ENCODE measurements at regions not wholly inside any gene's neighbourhood (a gene's known extent, or its start where the extent isn't known, plus 50 kb on each side); places are given as distances from the start of the nearest gene placed in this dataset.

DNA sequence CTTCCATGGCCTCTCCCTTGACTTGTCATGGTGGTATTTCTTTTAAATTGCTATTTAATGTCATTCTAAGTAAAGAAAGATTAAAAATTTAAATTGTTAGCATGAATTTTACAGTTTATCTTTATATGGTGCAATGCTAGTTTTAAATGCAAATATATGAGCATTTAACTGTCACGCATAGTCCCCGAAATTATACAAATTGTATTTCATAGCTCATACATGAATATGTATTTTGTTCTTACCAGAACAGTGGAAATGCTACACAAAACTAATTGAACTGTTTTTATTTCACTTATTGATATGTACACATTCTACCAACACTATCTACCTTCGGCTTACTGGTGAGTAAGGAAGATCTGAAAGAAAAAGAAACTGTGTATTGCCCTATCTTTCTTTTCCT is 125.8 kb downstream of the CARTPT start:
- no peak for FAIRE-seq
- dilution Hi-C loops (cut with MboI; ENCODE audit: extremely low pct_ligation_motif_present, low sequenced_read_pairs): no loop called here

DNA sequence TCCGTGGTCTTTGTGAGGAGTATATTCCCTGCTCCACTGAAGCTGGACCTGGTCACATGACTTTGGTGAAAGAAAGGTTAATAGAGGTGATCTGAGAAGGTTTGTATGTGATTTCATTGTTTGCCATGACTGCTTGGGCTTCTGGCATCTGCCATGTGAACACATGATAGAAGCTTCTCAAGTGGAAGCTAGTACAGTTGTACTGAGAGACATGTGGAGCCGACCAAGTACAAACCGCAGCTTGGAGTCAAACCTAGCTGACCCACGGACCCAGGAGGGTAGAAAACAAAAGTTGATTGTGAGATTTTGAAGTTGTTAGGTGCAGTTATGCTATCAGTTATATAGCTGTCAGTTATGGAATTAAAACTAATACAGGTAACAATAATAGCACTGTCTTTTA is 140.4 kb downstream of the CARTPT start:
- H3K27ac ChIP-seq (ENCODE audit: control insufficient read depth, insufficient read depth, low read length): no peak overlapping the region
- no peak overlapping the region for H3K4me3 ChIP-seq (ENCODE audit: control insufficient read depth in 2 of 3, extremely low read depth in 1 of 3, insufficient read depth in 2 of 3, low read depth in 1 of 3, low read length in 3 of 3)
- H3K36me3 ChIP-seq (ENCODE audit: control insufficient read depth in 2 of 2, extremely low read depth in 1 of 2, insufficient read depth in 2 of 2, low read length in 2 of 2): no peaks in the 10 kb centered on the region
- H3K9ac ChIP-seq (ENCODE audit: control insufficient read depth, extremely low read depth, insufficient read depth, low read length): no peak overlapping the region
- no peaks in the 10 kb centered on the region for H4K20me1 ChIP-seq (ENCODE audit: control insufficient read depth, extremely low read depth, insufficient read depth, low read length)
- H3K79me2 ChIP-seq (ENCODE audit: control insufficient read depth, insufficient read depth, low read length): no peaks in the 10 kb centered on the region
- dilution Hi-C loops (cut with MboI; ENCODE audit: extremely low pct_ligation_motif_present, low sequenced_read_pairs): no loop called here
- no peaks in the 10 kb centered on the region for H3K4me1 ChIP-seq (ENCODE audit: control insufficient read depth, extremely low read depth, insufficient read depth, low read length)
- H3K9me1 ChIP-seq (ENCODE audit: control insufficient read depth, extremely low read depth, insufficient read depth, low read length): no peaks in the 10 kb centered on the region
- no peaks in the 10 kb centered on the region for H3K9me3 ChIP-seq (ENCODE audit: control insufficient read depth, low read depth, low read length)
- no peak overlapping the region for H3K4me2 ChIP-seq (ENCODE audit: control insufficient read depth, extremely low read depth, insufficient read depth, low read depth, low read length)
- TF ChIP-seq EZH2 (IDR thresholded peaks at IDR 0.05; ENCODE audit: low read length): no peak
- no peak for TF ChIP-seq CTCF (optimal IDR thresholded peaks at IDR 0.05 in 1 of 3, IDR thresholded peaks at IDR 0.05 in 1 of 3, conservative IDR thresholded peaks at IDR 0.05 in 1 of 3; ENCODE audit: extremely low read depth in 1 of 3, insufficient read depth in 2 of 3, low read length in 3 of 3)
- H2AFZ ChIP-seq (ENCODE audit: control insufficient read depth, low read length): no peak overlapping the region
- no peak for DNase-seq (ENCODE audit: low read depth, low spot score)
- no peaks in the 10 kb centered on the region for H3K27me3 ChIP-seq (ENCODE audit: control insufficient read depth, extremely low read depth, insufficient read depth, low read length)
- FAIRE-seq: no peak

More for the DNA sequence above, 125.8 kb downstream of the CARTPT start:
- H3K4me3 ChIP-seq (ENCODE audit: control insufficient read depth in 2 of 3, extremely low read depth in 1 of 3, insufficient read depth in 2 of 3, low read depth in 1 of 3, low read length in 3 of 3): no peak overlapping the region
- H2AFZ ChIP-seq (ENCODE audit: control insufficient read depth, low read length): no peak overlapping the region
- H3K4me2 ChIP-seq (ENCODE audit: control insufficient read depth, extremely low read depth, insufficient read depth, low read depth, low read length): no peak overlapping the region
- H3K36me3 ChIP-seq (ENCODE audit: control insufficient read depth in 2 of 2, extremely low read depth in 1 of 2, insufficient read depth in 2 of 2, low read length in 2 of 2): no peaks in the 10 kb centered on the region
- H3K9ac ChIP-seq (ENCODE audit: control insufficient read depth, extremely low read depth, insufficient read depth, low read length): no peak overlapping the region
- no peaks in the 10 kb centered on the region for H3K27me3 ChIP-seq (ENCODE audit: control insufficient read depth, extremely low read depth, insufficient read depth, low read length)
- H3K4me1 ChIP-seq (ENCODE audit: control insufficient read depth, extremely low read depth, insufficient read depth, low read length): no peaks in the 10 kb centered on the region
- no peaks in the 10 kb centered on the region for H3K9me1 ChIP-seq (ENCODE audit: control insufficient read depth, extremely low read depth, insufficient read depth, low read length)
- no peaks in the 10 kb centered on the region for H3K9me3 ChIP-seq (ENCODE audit: control insufficient read depth, low read depth, low read length)
- no peak overlapping the region for H3K27ac ChIP-seq (ENCODE audit: control insufficient read depth, insufficient read depth, low read length)
- TF ChIP-seq CTCF (optimal IDR thresholded peaks at IDR 0.05 in 1 of 3, IDR thresholded peaks at IDR 0.05 in 1 of 3, conservative IDR thresholded peaks at IDR 0.05 in 1 of 3; ENCODE audit: extremely low read depth in 1 of 3, insufficient read depth in 2 of 3, low read length in 3 of 3) (no peak), EZH2 (IDR thresholded peaks at IDR 0.05; ENCODE audit: low read length) (no peak)
- DNase-seq (ENCODE audit: low read depth, low spot score): no peak
- H4K20me1 ChIP-seq (ENCODE audit: control insufficient read depth, extremely low read depth, insufficient read depth, low read length): no peaks in the 10 kb centered on the region
- no peaks in the 10 kb centered on the region for H3K79me2 ChIP-seq (ENCODE audit: control insufficient read depth, insufficient read depth, low read length)
